H9 (cell line): ENCODE measurements at regions not wholly inside any gene's neighbourhood (a gene's known extent, or its start where the extent isn't known, plus 50 kb on each side); places are given as distances from the start of the nearest gene placed in this dataset.

Experiments used
- DNase-seq: peaks from one replicate; pipeline ENCODE4 v3.0.0-alpha.2; 2017
- H2AFZ ChIP-seq: one replicate; pipeline ENCODE4 v1.6.1; 2013; ENCODE audit warnings: mild to moderate bottlenecking, low read length, control low read depth, moderate library complexity
- H2AK5ac ChIP-seq: 2 replicates; pipeline ENCODE4 v1.6.1; 2013; ENCODE audit warnings: low read length, control low read depth, mixed read lengths; ENCODE audit not compliant: insufficient read length
- H2BK120ac ChIP-seq: one replicate; pipeline ENCODE4 v1.6.1; 2013; ENCODE audit warnings: low read depth, mild to moderate bottlenecking, low read length, control low read depth, inconsistent platforms; ENCODE audit not compliant: poor library complexity, severe bottlenecking
- H2BK12ac ChIP-seq: 2 replicates; pipeline ENCODE4 v1.6.1; 2013; ENCODE audit warnings: low read length, control low read depth, mixed read lengths, low read depth; ENCODE audit not compliant: insufficient read length
- H2BK15ac ChIP-seq: 2 replicates; pipeline ENCODE4 v1.6.1; 2013; ENCODE audit warnings: low read depth, low read length, control low read depth
- H2BK20ac ChIP-seq: one replicate; pipeline ENCODE4 v1.6.1; 2013; ENCODE audit warnings: low read depth, mild to moderate bottlenecking, low read length, control low read depth, inconsistent platforms; ENCODE audit not compliant: poor library complexity, severe bottlenecking
- H2BK5ac ChIP-seq: 2 replicates; pipeline ENCODE4 v1.6.1; 2013; ENCODE audit warnings: low read length, control low read depth, mixed read lengths; ENCODE audit not compliant: insufficient read length
- H3K14ac ChIP-seq: 2 replicates; pipeline ENCODE4 v1.6.1; 2013; ENCODE audit warnings: low read length, control low read depth; ENCODE audit not compliant: insufficient read depth
- H3K18ac ChIP-seq: 2 replicates; pipeline ENCODE4 v1.6.1; 2013; ENCODE audit warnings: low read depth, mild to moderate bottlenecking, mixed read lengths, low read length, control low read depth; ENCODE audit not compliant: insufficient read length
- H3K23ac ChIP-seq: 2 replicates; pipeline ENCODE4 v1.6.1; 2013; ENCODE audit warnings: low read length, control low read depth, mixed read lengths, low read depth; ENCODE audit not compliant: insufficient read length
- H3K23me2 ChIP-seq: 2 replicates; pipeline ENCODE4 v1.6.1; 2013; ENCODE audit warnings: low read depth, mild to moderate bottlenecking, mixed read lengths, low read length, control low read depth; ENCODE audit not compliant: insufficient read length, poor library complexity, severe bottlenecking
- H3K27ac ChIP-seq: 2 replicates; pipeline ENCODE4 v1.5.1; 2013; ENCODE audit warnings: low read length, control low read depth, mixed read lengths, low read depth; ENCODE audit not compliant: insufficient read length
- H3K27me3 ChIP-seq: 2 replicates; pipeline ENCODE4 v1.6.1; 2013; ENCODE audit warnings: low read length, control low read depth, inconsistent platforms; ENCODE audit not compliant: insufficient read depth
- H3K4ac ChIP-seq: 2 replicates; pipeline ENCODE4 v1.6.1; 2013; ENCODE audit warnings: low read depth, mild to moderate bottlenecking, control low read depth, inconsistent platforms, low read length, moderate library complexity
- H3K4me1 ChIP-seq: 2 replicates; pipeline ENCODE4 v1.6.1; 2013; ENCODE audit warnings: low read length, control low read depth, inconsistent platforms; ENCODE audit not compliant: insufficient read depth
- H3K4me2 ChIP-seq: 2 replicates; pipeline ENCODE4 v1.6.1; 2013; ENCODE audit warnings: low read length, control low read depth, mixed read lengths; ENCODE audit not compliant: insufficient read length, insufficient read depth
- H3K56ac ChIP-seq: 2 replicates; pipeline ENCODE4 v1.6.1; 2013; ENCODE audit warnings: low read depth, mild to moderate bottlenecking, mixed read lengths, low read length, control low read depth; ENCODE audit not compliant: insufficient read length
- H3K79me1 ChIP-seq: 2 replicates; pipeline ENCODE4 v1.6.1; 2013; ENCODE audit warnings: low read depth, mild to moderate bottlenecking, moderate library complexity, low read length, control low read depth, inconsistent platforms; ENCODE audit not compliant: insufficient read depth, poor library complexity, severe bottlenecking
- H3K79me2 ChIP-seq: 2 replicates; pipeline ENCODE4 v1.6.1; 2013; ENCODE audit warnings: low read length, control low read depth, inconsistent platforms; ENCODE audit not compliant: insufficient read depth
- H3K9ac ChIP-seq: 2 replicates; pipeline ENCODE4 v1.6.1; 2013; ENCODE audit warnings: low read length, control low read depth, mixed read lengths; ENCODE audit not compliant: insufficient read length; ENCODE audit errors: extremely low read depth
- H3K9me3 ChIP-seq: one replicate; pipeline ENCODE4 v1.6.1; 2013; ENCODE audit warnings: low read depth, low read length, inconsistent platforms; ENCODE audit not compliant: control insufficient read depth
- H3T11ph ChIP-seq: one replicate; pipeline ENCODE4 v1.6.1; 2013; ENCODE audit warnings: mild to moderate bottlenecking, low read length, control low read depth, inconsistent platforms
- H4K20me1 ChIP-seq: one replicate; pipeline ENCODE4 v1.6.1; 2013; ENCODE audit not compliant: control insufficient read depth, insufficient read length, insufficient read depth
- H4K5ac ChIP-seq: 2 replicates; pipeline ENCODE4 v1.6.1; 2013; ENCODE audit warnings: low read depth, mild to moderate bottlenecking, mixed read lengths, low read length, control low read depth; ENCODE audit not compliant: insufficient read length
- H4K8ac ChIP-seq: replicated peaks from 2 replicates; pipeline ENCODE4 v1.6.1; 2013; ENCODE audit warnings: low read length, control low read depth, mixed read lengths, low read depth; ENCODE audit not compliant: insufficient read length
- H4K91ac ChIP-seq: 2 replicates; pipeline ENCODE4 v1.6.1; 2013; ENCODE audit warnings: low read depth, mild to moderate bottlenecking, moderate library complexity, mixed read lengths, low read length, control low read depth; ENCODE audit not compliant: insufficient read length
- H3K27ac Mint-ChIP-seq, 3 experiments: 2 replicates in 2 of 3; 3 replicates in 1 of 3; pipeline ENCODE4 v1.8.0; 2020 to 2021; ENCODE audit warnings: mixed read lengths in 3 of 3, mild to moderate bottlenecking in 1 of 3, moderate library complexity in 1 of 3
- H3K27me3 Mint-ChIP-seq: 2 replicates; pipeline ENCODE4 v1.8.0; 2021; ENCODE audit warnings: low read depth, mild to moderate bottlenecking, moderate library complexity, mixed read lengths
- H3K36me3 Mint-ChIP-seq, 3 experiments: 2 replicates in 2 of 3; 3 replicates in 1 of 3; pipeline ENCODE4 v1.8.0; 2020 to 2021; ENCODE audit warnings: low read depth in 3 of 3, mixed read lengths in 3 of 3; ENCODE audit not compliant: insufficient read depth in 1 of 3
- H3K4me1 Mint-ChIP-seq, 2 experiments: 2 replicates each; pipeline ENCODE4 v1.8.0; 2020; ENCODE audit warnings: mixed read lengths in 2 of 2
- H3K4me3 Mint-ChIP-seq, 2 experiments: 2 replicates in 1 of 2; 3 replicates in 1 of 2; pipeline ENCODE4 v1.8.0; 2020 to 2021; ENCODE audit warnings: mild to moderate bottlenecking in 2 of 2, mixed read lengths in 2 of 2, moderate library complexity in 1 of 2
- H3K9me3 Mint-ChIP-seq, 2 experiments: 2 replicates in 1 of 2; 3 replicates in 1 of 2; pipeline ENCODE4 v1.8.0; 2020; ENCODE audit warnings: mild to moderate bottlenecking in 2 of 2, mixed read lengths in 2 of 2, moderate library complexity in 1 of 2
- CTCF ChIP-seq: fragments of 200-600 bp; sonication (generic); conservative IDR thresholded peaks from 3 replicates; pipeline ENCODE4 v1.8.0; 2021; ENCODE audit warnings: antibody characterized with exemption, mild to moderate bottlenecking
- WGBS: extraction: QIAGEN DNeasy Blood & Tissue Kit; methylation state at CpG from one replicate; pipeline ENCODE4 v1.1.7; 2013; ENCODE audit warnings: missing lambda C conversion rate, low lambda C conversion rate, mixed read lengths; ENCODE audit not compliant: insufficient read length; ENCODE audit errors: extremely low coverage; 5-methylcytosine and 5-hydroxymethylcytosine counted together

- no peak overlapping the region for H2AK5ac ChIP-seq
- H4K20me1 ChIP-seq: no peaks in the 10 kb centered on the region
- no peak overlapping the region for H3K14ac ChIP-seq
- no peaks in the 10 kb centered on the region for H3K23me2 ChIP-seq
- H3K27me3 ChIP-seq: no peaks in the 10 kb centered on the region
- no peaks in the 10 kb centered on the region for H3K79me1 ChIP-seq
- Mint-ChIP-seq H3K27ac (no peak overlapping the region), H3K27me3 (peaks cover 8% of the 10 kb centered on the region), H3K9me3 (peaks cover 20 to 23% of the 10 kb centered on the region in 2 experiments), H3K36me3 (peaks cover 0 to 21% (median 10%) of the 10 kb centered on the region in 3 experiments; a peak in 5 of 7 replicates), H3K4me1 (peaks cover 27 to 34% of the 10 kb centered on the region in 2 experiments), H3K4me3 (no peak overlapping the region)
- H3K27ac ChIP-seq: no peak overlapping the region
- H3K9me3 ChIP-seq: no peaks in the 10 kb centered on the region
- H3K18ac ChIP-seq: no peak overlapping the region
- no peak overlapping the region for H4K91ac ChIP-seq
- no peak overlapping the region for H3K9ac ChIP-seq
- H4K5ac ChIP-seq: no peak overlapping the region
- no peak overlapping the region for H2BK120ac ChIP-seq
- H3K4ac ChIP-seq: no peak overlapping the region
- H2BK20ac ChIP-seq: no peak overlapping the region
- H3K23ac ChIP-seq: no peak overlapping the region
- no peak overlapping the region for H2BK5ac ChIP-seq
- no peak for TF ChIP-seq CTCF
- no peak for DNase-seq
- no peak overlapping the region for H4K8ac ChIP-seq
- no peak overlapping the region for H2BK15ac ChIP-seq
- H3K79me2 ChIP-seq: no peaks in the 10 kb centered on the region
- no peak overlapping the region for H2BK12ac ChIP-seq
- H3K4me2 ChIP-seq: no peak overlapping the region
- no peaks in the 10 kb centered on the region for H3K4me1 ChIP-seq
- no peak overlapping the region for H3K56ac ChIP-seq
- no CpG with 5 or more reads among the region's 1 CpG for WGBS
- no peak overlapping the region for H2AFZ ChIP-seq
- no peak overlapping the region for H3T11ph ChIP-seq
Observed at GRCh38 chr2:43090317-43090716, 136.1 kb downstream of the ZFP36L2 start.
